Duodenal mucosa (tissue), 2 donors: ENCODE measurements at regions not wholly inside any gene's neighbourhood (a gene's known extent, or its start where the extent isn't known, plus 50 kb on each side); places are given as distances from the start of the nearest gene placed in this dataset.
"Not testable (repeated sequence)": the region's sequence is repeated elsewhere in the genome, so short reads cannot be mapped to it uniquely, and the experiment has no call there.

Experiments used
- H3K27ac ChIP-seq: one replicate; pipeline ENCODE4 v1.7.0; 2013; ENCODE audit warnings: low read depth, low read length
- H3K27me3 ChIP-seq, 2 donors: one replicate each; pipeline ENCODE4 v1.7.0; 2013; ENCODE audit warnings: low read length in 2 of 2, control low read depth in 1 of 2; ENCODE audit not compliant: insufficient read depth in 2 of 2, control insufficient read depth in 1 of 2
- H3K36me3 ChIP-seq, 2 donors: one replicate each; pipeline ENCODE4 v1.7.0; 2013; ENCODE audit warnings: low read length in 2 of 2, control low read depth in 1 of 2; ENCODE audit not compliant: insufficient read depth in 2 of 2, control insufficient read depth in 1 of 2
- H3K4me1 ChIP-seq, 2 donors: one replicate each; pipeline ENCODE4 v1.7.0; 2013; ENCODE audit warnings: low read length in 2 of 2, control low read depth in 1 of 2; ENCODE audit not compliant: insufficient read depth in 2 of 2, control insufficient read depth in 1 of 2
- H3K4me3 ChIP-seq, 2 donors: one replicate each; pipeline ENCODE4 v1.7.0; 2013; ENCODE audit warnings: low read length in 2 of 2, low read depth in 1 of 2
- H3K9ac ChIP-seq, 2 donors: one replicate each; pipeline ENCODE4 v1.7.0; 2013; ENCODE audit warnings: low read length in 2 of 2, low read depth in 1 of 2
- H3K9me3 ChIP-seq, 2 donors: one replicate each; pipeline ENCODE4 v1.7.0; 2013; ENCODE audit warnings: low read length in 2 of 2, control low read depth in 1 of 2; ENCODE audit not compliant: control insufficient read depth in 1 of 2

DNA sequence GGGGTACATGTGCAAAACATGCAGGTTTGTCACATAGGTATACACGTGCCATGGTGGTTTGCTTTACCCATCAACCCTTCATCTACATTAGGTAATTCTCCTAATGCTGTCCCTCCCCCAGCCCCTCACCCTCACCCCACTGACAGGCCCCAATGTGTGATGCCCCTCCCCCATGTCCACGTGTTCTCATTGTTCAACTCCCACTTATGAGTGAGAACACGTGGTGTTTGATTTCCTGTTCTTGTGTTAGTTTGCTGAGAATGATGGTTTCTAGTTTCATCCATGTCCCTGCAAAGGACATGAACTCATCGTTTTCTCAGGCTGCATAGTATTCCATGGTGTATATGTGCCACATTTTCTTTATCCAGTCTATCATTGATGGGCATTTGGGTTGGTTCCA, 232.9 kb upstream of the RASGRP1 start:
- not testable (repeated sequence) for H3K27ac ChIP-seq, H3K27me3 ChIP-seq, H3K4me3 ChIP-seq, H3K4me1 ChIP-seq, H3K36me3 ChIP-seq, H3K9me3 ChIP-seq, H3K9ac ChIP-seq

DNA sequence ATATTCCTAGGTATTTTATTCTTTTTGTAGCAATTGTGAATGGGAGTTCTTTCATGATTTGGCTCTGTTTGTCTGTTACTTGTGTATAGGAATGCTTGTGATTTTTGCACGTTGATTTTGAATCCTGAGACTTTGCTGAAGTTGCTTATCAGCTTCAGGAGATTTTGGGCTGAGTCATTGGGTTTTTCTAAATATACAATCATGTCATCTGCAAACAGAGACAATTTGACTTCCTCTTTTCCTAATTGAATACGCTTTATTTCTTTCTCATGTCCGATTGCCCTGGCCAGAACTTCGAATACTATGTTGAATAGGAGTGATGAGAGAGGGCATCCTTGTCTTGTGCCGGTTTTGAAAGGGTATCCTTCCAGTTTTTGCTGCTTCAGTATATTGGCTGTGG, 234.6 kb upstream of the RASGRP1 start:
- H3K27me3 ChIP-seq, H3K4me3 ChIP-seq, H3K9me3 ChIP-seq, H3K36me3 ChIP-seq, H3K9ac ChIP-seq, H3K27ac ChIP-seq, H3K4me1 ChIP-seq: not testable (repeated sequence)

- H3K27me3 ChIP-seq = no peaks in the 10 kb centered on the region
- no peak overlapping the region for H3K4me3 ChIP-seq
- H3K9ac ChIP-seq = no peak overlapping the region
- H3K27ac ChIP-seq = no peak overlapping the region
- H3K9me3 ChIP-seq = no peaks in the 10 kb centered on the region
- H3K36me3 ChIP-seq = no peaks in the 10 kb centered on the region
- no peaks in the 10 kb centered on the region for H3K4me1 ChIP-seq
Measured at GRCh38 chr15:38809621-38810020, 245.0 kb upstream of the RASGRP1 start.

GRCh38 chr15:38810686-38811085, 246.1 kb upstream of the RASGRP1 start:
- H3K4me1 ChIP-seq = no peaks in the 10 kb centered on the region
- H3K27ac ChIP-seq = no peak overlapping the region
- H3K9me3 ChIP-seq = no peaks in the 10 kb centered on the region
- H3K9ac ChIP-seq = no peak overlapping the region
- no peaks in the 10 kb centered on the region for H3K36me3 ChIP-seq
- H3K27me3 ChIP-seq = no peaks in the 10 kb centered on the region
- no peak overlapping the region for H3K4me3 ChIP-seq

- H3K9me3 ChIP-seq, H3K4me1 ChIP-seq: not testable (repeated sequence)
Measured at GRCh38 chr15:38814254-38814653, 249.6 kb upstream of the RASGRP1 start.

DNA sequence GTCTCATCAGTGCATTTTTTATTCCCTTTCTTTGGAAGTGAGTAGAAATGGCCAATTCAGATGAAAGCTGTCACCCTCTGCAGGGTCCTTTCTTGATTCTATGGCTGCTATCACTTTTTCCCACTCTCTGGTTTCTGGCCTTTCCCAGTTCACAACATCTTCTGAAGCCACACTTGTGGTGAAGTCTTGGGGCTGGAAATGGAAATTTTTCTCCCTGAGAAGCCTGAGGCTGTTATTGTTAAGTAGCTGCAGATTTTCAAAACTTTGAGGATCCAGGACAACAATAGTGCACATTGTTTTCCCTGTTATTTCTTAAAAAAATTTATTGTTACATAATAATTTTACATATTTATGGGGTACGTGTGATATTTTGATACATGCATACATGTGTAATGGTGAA, 250.3 kb upstream of the RASGRP1 start:
- H3K9ac ChIP-seq = no peak overlapping the region
- no peak overlapping the region for H3K27ac ChIP-seq
- H3K4me1 ChIP-seq = no peaks in the 10 kb centered on the region
- no peak overlapping the region for H3K4me3 ChIP-seq
- no peaks in the 10 kb centered on the region for H3K9me3 ChIP-seq
- H3K36me3 ChIP-seq = no peaks in the 10 kb centered on the region
- no peaks in the 10 kb centered on the region for H3K27me3 ChIP-seq

More at GRCh38 chr15:38814254-38814653, 249.6 kb upstream of the RASGRP1 start:
- not testable (repeated sequence) for H3K27me3 ChIP-seq, H3K36me3 ChIP-seq, H3K4me3 ChIP-seq, H3K27ac ChIP-seq, H3K9ac ChIP-seq

DNA sequence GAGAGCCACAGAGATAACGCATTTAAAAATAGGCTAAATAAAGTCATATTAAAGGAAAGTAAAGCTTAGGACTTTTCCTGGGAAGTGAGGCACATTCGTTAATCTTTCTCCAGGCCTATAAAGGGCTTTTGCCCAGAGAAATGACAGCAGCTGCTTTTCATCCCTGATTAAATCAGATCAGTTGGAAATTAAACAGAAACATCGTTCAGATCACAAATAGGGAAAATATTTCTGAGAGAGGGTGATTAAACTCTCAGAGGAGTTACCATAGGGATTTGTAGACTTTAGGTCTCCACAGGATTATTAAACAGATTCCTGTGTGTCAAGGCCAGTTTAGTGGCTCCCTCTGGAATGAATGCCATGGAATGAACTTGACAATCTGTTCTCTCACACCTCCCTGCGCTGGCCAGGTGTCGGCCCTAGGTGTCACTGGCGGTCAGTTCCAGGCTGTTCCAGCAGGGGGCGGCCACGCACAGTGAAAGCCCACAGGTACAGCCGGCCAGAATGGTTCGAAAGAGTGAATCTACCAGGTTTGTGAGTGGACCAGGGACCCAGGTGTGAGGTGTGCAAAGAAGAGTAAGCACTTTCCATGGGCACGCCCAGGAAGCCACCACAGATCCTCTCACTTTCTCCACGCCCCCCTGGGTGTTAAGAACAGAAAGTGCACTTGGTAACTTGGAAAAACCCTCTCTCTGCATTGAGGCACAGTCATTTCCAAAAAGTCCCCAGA, 253.0 kb upstream of the RASGRP1 start:
- H3K9me3 ChIP-seq = no peaks in the 10 kb centered on the region
- H3K4me1 ChIP-seq = no peaks in the 10 kb centered on the region
- H3K27ac ChIP-seq = no peak overlapping the region
- H3K4me3 ChIP-seq = no peak overlapping the region
- H3K9ac ChIP-seq = no peak overlapping the region
- no peaks in the 10 kb centered on the region for H3K36me3 ChIP-seq
- no peaks in the 10 kb centered on the region for H3K27me3 ChIP-seq

DNA sequence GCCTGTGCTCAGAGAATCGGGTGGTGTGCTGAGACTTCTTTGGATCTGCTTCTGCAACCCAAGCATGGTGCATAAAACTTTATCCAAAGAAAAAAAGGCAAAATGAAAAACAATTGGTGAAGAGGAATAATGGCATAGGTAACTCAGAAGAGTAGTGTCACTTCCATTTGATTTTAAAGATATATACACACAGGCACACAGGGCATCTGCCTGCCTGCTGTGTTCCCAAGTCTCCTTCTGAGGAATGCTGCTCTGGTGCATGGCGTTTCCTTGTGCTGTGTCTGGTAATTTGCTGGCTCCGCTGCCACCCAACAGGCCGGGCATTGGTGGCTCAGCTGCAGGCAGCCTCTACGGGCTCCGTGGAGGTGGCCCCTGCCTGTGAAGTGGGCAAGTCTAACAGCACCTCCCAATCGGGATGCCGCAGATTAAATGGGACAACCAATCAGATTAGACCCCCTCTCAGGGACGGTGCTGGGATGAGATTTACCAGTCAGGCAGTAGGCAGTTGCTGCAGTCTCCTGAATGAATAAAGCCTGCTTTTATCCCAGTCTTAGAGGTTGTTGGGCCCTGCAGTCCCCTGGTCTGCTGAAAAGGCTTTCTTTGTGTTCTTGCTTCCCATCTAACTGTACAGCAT, 253.7 kb upstream of the RASGRP1 start:
- Histone ChIP-seq H3K9ac (no peak overlapping the region), H3K4me3 (no peak overlapping the region), H3K27me3 (no peaks in the 10 kb centered on the region), H3K4me1 (no peaks in the 10 kb centered on the region), H3K27ac (no peak overlapping the region), H3K36me3 (no peaks in the 10 kb centered on the region), H3K9me3 (no peaks in the 10 kb centered on the region)

- Histone ChIP-seq H3K4me3 (no peak overlapping the region), H3K36me3 (no peaks in the 10 kb centered on the region), H3K27me3 (no peaks in the 10 kb centered on the region), H3K9ac (no peak overlapping the region), H3K4me1 (no peaks in the 10 kb centered on the region), H3K27ac (no peak overlapping the region), H3K9me3 (no peaks in the 10 kb centered on the region)
Measured at GRCh38 chr15:38819387-38819950, 254.9 kb upstream of the RASGRP1 start.

DNA sequence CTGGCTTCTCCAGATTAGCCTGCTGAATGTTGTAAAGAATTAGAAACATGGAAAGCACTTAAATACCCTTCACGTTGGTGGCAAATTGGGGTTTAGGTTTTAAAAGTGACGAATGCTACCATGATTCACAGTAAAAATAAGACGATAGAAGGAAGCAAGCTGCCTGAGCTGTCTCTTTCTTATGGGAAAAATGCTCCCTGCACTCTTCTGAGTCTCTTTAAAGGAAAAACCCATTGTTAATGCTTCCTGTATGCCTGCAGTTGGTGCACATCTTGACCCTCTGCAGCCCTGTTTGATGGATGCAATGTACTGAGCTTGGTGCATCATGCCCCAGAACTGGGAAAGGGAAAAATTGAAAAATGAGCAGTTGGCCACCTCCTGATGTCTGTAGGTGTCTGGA, 258.6 kb upstream of the RASGRP1 start:
- no peaks in the 10 kb centered on the region for H3K9me3 ChIP-seq
- no peak overlapping the region for H3K9ac ChIP-seq
- H3K27me3 ChIP-seq = no peaks in the 10 kb centered on the region
- no peaks in the 10 kb centered on the region for H3K4me1 ChIP-seq
- H3K36me3 ChIP-seq = no peaks in the 10 kb centered on the region
- no peak overlapping the region for H3K4me3 ChIP-seq
- no peak overlapping the region for H3K27ac ChIP-seq
